ENCODE measurements at regions not wholly inside any gene's neighbourhood (a gene's known extent, or its start where the extent isn't known, plus 50 kb on each side); places are given as distances from the start of the nearest gene placed in this dataset.

DNA sequence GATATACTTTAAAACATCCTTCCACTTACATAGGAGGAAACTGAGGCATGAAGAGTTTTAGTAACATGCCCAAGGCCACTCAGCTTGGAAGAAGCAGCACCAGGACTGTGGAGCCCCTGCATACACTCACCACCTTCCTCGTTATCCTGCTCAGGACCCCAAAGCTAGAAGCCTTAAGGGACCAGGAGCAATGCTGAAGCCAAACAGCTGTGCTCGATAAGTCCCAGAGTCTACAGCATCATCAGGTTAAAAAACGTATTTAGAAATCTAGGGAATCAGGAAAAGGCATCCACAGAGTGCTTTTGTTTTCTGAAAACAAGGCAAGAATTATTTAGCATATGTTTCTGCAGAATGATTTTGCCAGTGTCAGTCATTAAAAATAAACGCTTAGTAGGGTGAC, 301.7 kb upstream of the ESRRG start:
- ATAC-seq (ENCODE audit: low FRiP score) (no peak), DNase-seq (ENCODE audit: low spot score) (no peak)
- TF ChIP-seq, protein P1, sequence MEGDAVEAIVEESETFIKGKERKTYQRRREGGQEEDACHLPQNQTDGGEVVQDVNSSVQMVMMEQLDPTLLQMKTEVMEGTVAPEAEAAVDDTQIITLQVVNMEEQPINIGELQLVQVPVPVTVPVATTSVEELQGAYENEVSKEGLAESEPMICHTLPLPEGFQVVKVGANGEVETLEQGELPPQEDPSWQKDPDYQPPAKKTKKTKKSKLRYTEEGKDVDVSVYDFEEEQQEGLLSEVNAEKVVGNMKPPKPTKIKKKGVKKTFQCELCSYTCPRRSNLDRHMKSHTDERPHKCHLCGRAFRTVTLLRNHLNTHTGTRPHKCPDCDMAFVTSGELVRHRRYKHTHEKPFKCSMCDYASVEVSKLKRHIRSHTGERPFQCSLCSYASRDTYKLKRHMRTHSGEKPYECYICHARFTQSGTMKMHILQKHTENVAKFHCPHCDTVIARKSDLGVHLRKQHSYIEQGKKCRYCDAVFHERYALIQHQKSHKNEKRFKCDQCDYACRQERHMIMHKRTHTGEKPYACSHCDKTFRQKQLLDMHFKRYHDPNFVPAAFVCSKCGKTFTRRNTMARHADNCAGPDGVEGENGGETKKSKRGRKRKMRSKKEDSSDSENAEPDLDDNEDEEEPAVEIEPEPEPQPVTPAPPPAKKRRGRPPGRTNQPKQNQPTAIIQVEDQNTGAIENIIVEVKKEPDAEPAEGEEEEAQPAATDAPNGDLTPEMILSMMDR (IDR thresholded peaks at IDR 0.05): no peak

DNA sequence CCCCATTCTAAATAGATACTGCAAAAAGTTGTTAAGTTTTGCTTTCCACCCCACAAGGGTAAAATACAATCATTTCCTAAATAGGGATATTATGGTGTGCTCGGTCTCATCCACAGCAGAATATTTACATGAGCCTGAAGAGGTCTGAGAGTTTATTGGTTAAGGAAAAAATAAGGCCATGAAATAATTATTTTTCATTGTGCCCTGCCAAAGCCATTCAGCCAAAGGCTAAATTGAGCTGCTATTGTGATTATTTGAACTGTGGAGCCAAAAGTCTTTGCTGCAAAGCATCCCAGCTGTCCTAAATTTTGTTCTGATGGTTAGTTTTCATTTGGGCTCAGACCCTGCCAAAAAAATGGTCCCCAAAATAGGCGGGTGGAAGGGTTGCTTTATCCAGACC, 298.7 kb upstream of the ESRRG start:
- TF ChIP-seq, protein P1 (IDR thresholded peaks at IDR 0.05): no peak
- no peak for ATAC-seq (ENCODE audit: low FRiP score)

DNA sequence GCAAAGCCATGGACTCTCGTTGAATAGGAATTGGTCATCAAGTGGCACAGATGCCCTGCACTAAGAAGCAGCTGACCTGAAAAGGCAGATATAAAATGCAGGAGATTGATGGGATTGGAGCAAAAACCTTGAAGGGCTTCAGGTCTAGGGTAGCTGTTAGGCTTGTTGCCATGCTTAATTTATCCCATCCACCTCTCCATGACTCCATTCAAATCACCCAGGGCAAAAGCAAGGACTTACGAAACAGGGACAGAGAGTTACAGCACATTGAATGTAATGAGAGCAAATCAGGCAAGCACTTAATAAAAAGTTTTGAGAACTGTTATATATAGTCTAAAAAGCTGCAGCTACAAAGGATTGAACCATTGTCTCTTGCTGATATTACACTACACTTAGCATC, 298.2 kb upstream of the ESRRG start:
- DNase-seq (ENCODE audit: low spot score) (no peak), ATAC-seq (ENCODE audit: low FRiP score) (no peak)
- TF ChIP-seq, protein P1 (IDR thresholded peaks at IDR 0.05): no peak

More for the DNA sequence above, 298.7 kb upstream of the ESRRG start:
- DNase-seq (ENCODE audit: low spot score): no peak

DNA sequence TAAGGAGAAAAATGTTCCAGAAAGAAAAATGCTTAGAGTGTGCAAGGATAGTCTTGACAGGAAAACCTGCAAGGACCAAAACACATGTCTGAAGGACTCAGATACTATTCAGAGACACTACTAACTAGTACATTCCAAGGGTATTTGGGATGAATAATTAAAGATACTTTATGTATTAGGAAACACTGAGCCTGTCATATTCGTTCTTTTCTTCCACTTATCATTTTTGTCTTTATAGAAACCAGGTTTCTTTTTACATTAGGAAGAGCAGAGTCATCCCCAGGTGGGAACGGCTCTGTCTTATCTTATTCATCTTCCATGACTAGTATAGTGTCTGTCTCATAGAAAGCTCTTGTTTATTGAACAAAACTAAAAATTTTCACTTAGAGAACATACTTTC, 296.2 kb upstream of the ESRRG start:
- TF ChIP-seq, protein P1 (IDR thresholded peaks at IDR 0.05): no peak
- ATAC-seq (ENCODE audit: low FRiP score) (no peak), DNase-seq (ENCODE audit: low spot score) (no peak)

DNA sequence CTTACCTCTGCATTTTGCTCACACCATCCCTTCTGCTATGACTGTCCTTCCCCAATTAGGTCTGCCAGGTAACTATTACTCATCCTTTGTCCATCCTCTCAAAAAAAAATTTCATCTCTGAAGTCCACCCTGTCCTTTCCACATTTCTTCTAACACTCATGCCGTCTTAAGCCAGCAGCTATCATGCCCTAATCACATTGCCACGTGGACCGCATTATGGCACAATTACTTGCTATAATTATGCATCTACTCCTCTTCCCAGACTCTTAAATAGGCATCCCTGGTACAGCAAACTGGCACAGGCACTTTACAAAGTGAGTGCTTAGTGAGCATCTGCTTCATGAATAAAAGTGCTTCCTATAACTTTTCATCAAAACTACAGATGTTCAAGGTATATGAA, 295.4 kb upstream of the ESRRG start:
- TF ChIP-seq, protein P1 (IDR thresholded peaks at IDR 0.05): no peak
- ATAC-seq (ENCODE audit: low FRiP score) (no peak), DNase-seq (ENCODE audit: low spot score) (no peak)

DNA sequence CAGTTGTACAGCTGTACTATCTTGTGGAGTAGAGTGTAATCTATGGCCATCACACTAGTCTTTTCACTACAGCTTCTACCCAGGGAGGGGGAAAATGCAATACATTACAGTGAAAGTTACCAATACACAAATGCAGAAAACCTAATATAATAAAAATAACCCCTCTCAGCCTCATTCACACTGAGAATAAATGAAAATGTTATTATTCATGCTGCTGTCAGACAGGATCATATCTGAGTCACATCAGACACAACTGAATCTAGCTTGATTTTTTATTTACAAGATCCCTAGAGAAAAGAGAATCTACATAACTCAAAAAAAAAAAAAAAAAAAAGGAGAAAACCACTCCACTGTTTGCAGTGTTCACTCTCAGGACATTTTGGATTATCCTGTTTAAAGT, 293.9 kb upstream of the ESRRG start:
- DNase-seq (ENCODE audit: low spot score): no peak
- TF ChIP-seq, protein P1 (IDR thresholded peaks at IDR 0.05): no peak
- ATAC-seq (ENCODE audit: low FRiP score): no peak

DNA sequence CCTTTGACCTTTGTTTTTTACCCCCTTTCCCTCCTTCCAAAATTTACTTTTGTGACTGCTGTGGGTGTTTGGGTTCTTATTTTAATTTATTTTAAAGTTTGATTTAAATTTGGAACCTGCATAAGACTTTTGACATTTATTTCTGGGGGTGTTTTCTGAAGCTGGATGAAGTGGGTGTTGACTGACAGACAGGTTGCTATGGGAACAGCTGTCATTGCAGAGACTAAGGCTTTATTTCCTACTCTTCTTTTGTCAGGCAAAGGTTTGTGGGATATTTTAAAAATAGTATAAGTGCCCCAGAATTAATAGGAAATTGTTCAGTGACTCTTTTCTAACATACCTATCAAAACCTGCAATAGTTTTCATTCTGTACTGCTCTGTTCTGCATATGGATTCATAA, 290.8 kb upstream of the ESRRG start:
- TF ChIP-seq, protein P1 (IDR thresholded peaks at IDR 0.05): no peak
- DNase-seq (ENCODE audit: low spot score): no peak
- ATAC-seq (ENCODE audit: low FRiP score): no peak

Data from omental fat pad (tissue), 3 donors.